Endothelial cell of umbilical vein (primary cell): ENCODE measurements at regions not wholly inside any gene's neighbourhood (a gene's known extent, or its start where the extent isn't known, plus 50 kb on each side); places are given as distances from the start of the nearest gene placed in this dataset.

Experiments used
- BruUV-seq: library from RNA; stranded (reverse); fragments of 400-500 nt; replicated peaks from 2 replicates; lab custom pipeline; 2021; lab: Mats Ljungman, UMichigan
- CTCF ChIA-PET: fragments of 300-600, 350-600 bp; sonication (Branson Sonifier 250); formaldehyde crosslinking; loops from one replicate; lab custom pipeline; 2021; ENCODE audit warnings: antibody characterized with exemption, inconsistent platforms; lab: Charles Lee
- POLR2A ChIA-PET: fragments of 300-600, 350-600 bp; sonication (Branson Sonifier 250); formaldehyde crosslinking; loops from one replicate; lab custom pipeline; 2021; ENCODE audit warnings: antibody characterized with exemption, inconsistent platforms; lab: Charles Lee
- DNase-seq: peaks from one replicate; pipeline ENCODE4 v3.0.0-alpha.2; 2011; ENCODE audit warnings: low read depth, low spot score
- FAIRE-seq: peaks from 2 replicates; lab custom pipeline; 2011; peaks lifted over from hg19 to GRCh38; lab: Jason Lieb, UNC
- H2AFZ ChIP-seq: 2 replicates; pipeline ENCODE4 v1.6.0; 2012; ENCODE audit warnings: low read depth, low read length, control low read depth, inconsistent platforms
- H3K27ac ChIP-seq: 2 replicates; pipeline ENCODE4 v1.5.1; 2011; ENCODE audit warnings: low read depth, mild to moderate bottlenecking, control low read depth, low read length, moderate library complexity; ENCODE audit not compliant: insufficient read depth
- H3K27me3 ChIP-seq, 2 experiments: 2 replicates each; pipeline versions ENCODE4 v1.6.0 to v1.6.1; 2011; ENCODE audit warnings: low read length in 2 of 2, mixed read lengths in 1 of 2; ENCODE audit not compliant: control insufficient read depth in 2 of 2, insufficient read depth in 2 of 2
- H3K36me3 ChIP-seq, 2 experiments: 2 replicates in 1 of 2; 3 replicates in 1 of 2; pipeline ENCODE4 v1.5.1; 2011; ENCODE audit warnings: low read length in 2 of 2, mild to moderate bottlenecking in 1 of 2, moderate library complexity in 1 of 2; ENCODE audit not compliant: control insufficient read depth in 2 of 2, insufficient read depth in 2 of 2; ENCODE audit errors: extremely low read depth in 1 of 2
- H3K4me1 ChIP-seq: 3 replicates; pipeline ENCODE4 v1.5.1; 2011; ENCODE audit warnings: mild to moderate bottlenecking, low read length; ENCODE audit not compliant: control insufficient read depth, insufficient read depth; ENCODE audit errors: extremely low read depth
- H3K4me2 ChIP-seq: 2 replicates; pipeline ENCODE4 v1.6.1; 2011; ENCODE audit warnings: low read length, control low read depth, mixed read lengths; ENCODE audit not compliant: insufficient read depth
- H3K4me3 ChIP-seq, 3 experiments: fragments of 200-600 bp in 1 of 3; sonication (generic), shearing (Covaris generic) in 1 of 3; replicated peaks in 1 of 3; 2 replicates each; pipeline ENCODE4 v1.5.1; 2011 to 2016; ENCODE audit warnings: control low read depth in 3 of 3, low read length in 3 of 3, mild to moderate bottlenecking in 2 of 3, inconsistent platforms in 1 of 3, low read depth in 1 of 3, moderate library complexity in 1 of 3; ENCODE audit not compliant: insufficient read depth in 1 of 3
- H3K79me2 ChIP-seq: 2 replicates; pipeline ENCODE4 v1.6.0; 2012; ENCODE audit warnings: low read length, inconsistent platforms; ENCODE audit not compliant: control insufficient read depth, insufficient read depth
- H3K9ac ChIP-seq: replicated peaks from 2 replicates; pipeline ENCODE3; 2011; ENCODE audit warnings: low read length, control low read depth; ENCODE audit not compliant: insufficient read depth; ENCODE audit errors: extremely low read depth
- H3K9me1 ChIP-seq: replicated peaks from 3 replicates; pipeline ENCODE4 v1.6.0; 2011; ENCODE audit warnings: mild to moderate bottlenecking, low read length; ENCODE audit not compliant: control insufficient read depth, insufficient read depth; ENCODE audit errors: extremely low read depth
- H3K9me3 ChIP-seq: replicated peaks from 2 replicates; pipeline ENCODE4 v1.5.1; 2012; ENCODE audit warnings: low read length, inconsistent platforms; ENCODE audit not compliant: control insufficient read depth, insufficient read depth
- H4K20me1 ChIP-seq: replicated peaks from 2 replicates; pipeline ENCODE3; 2011; ENCODE audit warnings: mild to moderate bottlenecking, low read length; ENCODE audit not compliant: control insufficient read depth, insufficient read depth; ENCODE audit errors: extremely low read depth
- CTCF ChIP-seq, 2 donors: IDR thresholded peaks; 1 replicate in 1 of 2; 2 replicates in 1 of 2; pipeline ENCODE4 v1.5.1; 2011; ENCODE audit warnings: low read length in 2 of 2, mild to moderate bottlenecking in 2 of 2, moderate library complexity in 2 of 2, control low read depth in 1 of 2, inconsistent platforms in 1 of 2, low read depth in 1 of 2; ENCODE audit not compliant: insufficient read depth in 1 of 2; ENCODE audit errors: extremely low read depth in 1 of 2
- EZH2 ChIP-seq: IDR thresholded peaks from 2 replicates; pipeline ENCODE4 v1.6.1; 2012; ENCODE audit warnings: borderline replicate concordance, low read depth, mild to moderate bottlenecking, moderate library complexity, low read length, inconsistent platforms; ENCODE audit not compliant: severe bottlenecking
- FOS ChIP-seq: IDR thresholded peaks from 2 replicates; pipeline ENCODE4 v1.6.1; 2011; ENCODE audit warnings: mild to moderate bottlenecking, low read length, moderate library complexity, borderline replicate concordance; ENCODE audit not compliant: insufficient read depth
- GATA2 ChIP-seq: IDR thresholded peaks from 2 replicates; pipeline ENCODE4 v1.7.0; 2011; ENCODE audit warnings: low read depth, mild to moderate bottlenecking, moderate library complexity, mixed read lengths, low read length; ENCODE audit not compliant: insufficient read length, insufficient read depth
- JUN ChIP-seq: IDR thresholded peaks from 2 replicates; pipeline ENCODE4 v1.6.1; 2011; ENCODE audit warnings: borderline replicate concordance, low read depth; ENCODE audit not compliant: insufficient read length, insufficient read depth
- MAX ChIP-seq: IDR thresholded peaks from 2 replicates; pipeline ENCODE4 v1.6.1; 2011; ENCODE audit not compliant: insufficient read depth, insufficient read length
- MYC ChIP-seq: IDR thresholded peaks from one replicate; pipeline ENCODE4 v1.6.1; 2011; ENCODE audit warnings: mild to moderate bottlenecking, low read depth, low read length
- POLR2A ChIP-seq: IDR thresholded peaks from 2 replicates; pipeline ENCODE4 v1.6.1; 2012; ENCODE audit warnings: low read depth, mild to moderate bottlenecking, control low read depth, low read length
- POLR2AphosphoS5 ChIP-seq: IDR thresholded peaks from 2 replicates; pipeline ENCODE4 v1.6.1; 2012; ENCODE audit warnings: low read depth, mild to moderate bottlenecking, control low read depth, low read length, moderate library complexity; ENCODE audit not compliant: insufficient read depth
- dilution Hi-C: fragments of 300-500 bp; cut with MboI; formaldehyde crosslinking; loops from one replicate; pipeline ENCODE4 v1.15.0; 2019; ENCODE audit warnings: low sequenced_read_pairs; ENCODE audit not compliant: extremely low pct_ligation_motif_present
- intact Hi-C: fragments of 100-400 bp; cut with micrococcal nuclease; formaldehyde crosslinking; loops from one replicate; pipeline ENCODE4 v1.10.0; 2022

DNA sequence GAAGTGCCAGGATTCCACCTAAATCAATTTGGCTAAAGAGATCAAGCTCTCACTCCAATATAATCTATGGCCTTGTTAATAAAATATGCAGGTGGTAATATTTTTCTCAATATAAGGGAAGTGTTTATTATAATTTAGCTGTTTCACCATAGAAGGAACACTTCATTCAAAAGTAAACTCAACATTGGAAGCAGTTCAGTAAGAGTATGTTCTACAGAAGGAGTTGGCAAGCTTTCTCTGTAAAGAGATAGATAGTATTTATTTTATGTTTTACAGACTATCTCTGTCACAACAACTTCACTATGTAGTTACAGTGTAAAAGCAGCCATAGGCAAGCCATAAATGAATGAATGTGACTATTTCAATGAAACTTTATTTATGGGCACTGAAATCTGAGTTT, 313.6 kb upstream of the ANO3 start:
- TF ChIP-seq GATA2 = no peak
- TF ChIP-seq POLR2AphosphoS5 = no peak
- TF ChIP-seq MAX = no peak
- TF ChIP-seq JUN = no peak
- TF ChIP-seq CTCF (IDR thresholded peaks at IDR 0.05; ENCODE audit: extremely low read depth in 1 of 2, insufficient read depth in 1 of 2, low read depth in 1 of 2, low read length in 2 of 2) = no peak
- TF ChIP-seq MYC = no peak
- no peak for TF ChIP-seq FOS
- TF ChIP-seq EZH2 = no peak
- no peak for TF ChIP-seq POLR2A
- Histone ChIP-seq H3K27ac (no peak overlapping the region), H3K9me1 (no peaks in the 10 kb centered on the region), H3K27me3 (peaks cover 0 to 2% of the 10 kb centered on the region in 2 experiments), H3K9ac (no peak overlapping the region), H3K4me2 (no peak overlapping the region), H3K79me2 (no peaks in the 10 kb centered on the region), H2AFZ (no peak overlapping the region), H3K4me3 (no peak overlapping the region), H3K36me3 (no peaks in the 10 kb centered on the region), H3K9me3 (no peaks in the 10 kb centered on the region), H4K20me1 (no peaks in the 10 kb centered on the region), H3K4me1 (no peaks in the 10 kb centered on the region)
- DNase-seq = no peak
- dilution Hi-C loops (no loop called here), intact Hi-C loops (no loop called here)
- FAIRE-seq = no peak
- ChIA-PET CTCF (interaction anchor here (1.4 to 1.8 kb wide), 2 partner anchors 12 to 36 kb away, joined by 4 to 5 read pairs; no protein-coding TSS in a partner anchor), POLR2A (no interaction called here)
- no TSS peak for BruUV-seq
